ENCODE measurements at regions not wholly inside any gene's neighbourhood (a gene's known extent, or its start where the extent isn't known, plus 50 kb on each side); places are given as distances from the start of the nearest gene placed in this dataset.

- ChIA-PET CTCF (interaction anchor here (0.7 to 8.7 kb wide), 22 partner anchors 14 to 623 kb away, joined by 3 to 145 read pairs (median 5); partner anchors contain the start of genes CPN2 and HES1), POLR2A (interaction anchor here (1.1 to 2.2 kb wide), 6 partner anchors 354 to 535 kb away, joined by 3 to 12 read pairs (median 7); partner anchors contain the start of gene HES1), RAD21 (ENCODE audit: low non-redundant PET in 1 of 2, low total read pairs in 2 of 2, uncharacterized antibody in 2 of 2, unreplicated experiment in 2 of 2) (interaction anchor here (0.7 to 3.4 kb wide), 12 partner anchors 92 to 542 kb away, joined by 3 to 30 read pairs (median 3); partner anchors contain the start of gene HES1 (in 1 of the 2))
- no peak overlapping the region for H3K27ac ChIP-seq (ENCODE audit: low read depth, low read length)
- ATAC-seq, result peak; percentile 79
- peak overlapping the region; percentile 77 for H3K4me2 ChIP-seq (ENCODE audit: low read length)
- peaks cover 28 to 40% of the 10 kb centered on the region in 2 experiments for H3K4me1 ChIP-seq (ENCODE audit: control insufficient read depth in 1 of 2, insufficient read depth in 2 of 2, low read length in 2 of 2)
- H3K36me3 ChIP-seq (ENCODE audit: control insufficient read depth in 1 of 2, insufficient read depth in 2 of 2, low read length in 2 of 2), result no peaks in the 10 kb centered on the region
- H3K9me3 ChIP-seq (ENCODE audit: control insufficient read depth in 1 of 2, insufficient read depth in 1 of 2, low read depth in 1 of 2, low read length in 2 of 2), result no peaks in the 10 kb centered on the region
- H3K9me2 ChIP-seq (ENCODE audit: insufficient read depth), result no peaks in the 10 kb centered on the region
- peaks cover 19% of the 10 kb centered on the region; the same call in 1 of the 2 replicates for H3K27me3 ChIP-seq (ENCODE audit: insufficient read depth, low read length)
- BruUV-seq (replicated peaks), result no TSS peak
- no peak for DNase-seq (ENCODE audit: low read depth, low spot score)
- intact Hi-C loops (cut with micrococcal nuclease), result loop anchor here (1.0 to 2.0 kb wide), 3 partner anchors 356 to 624 kb away; partner anchors contain the start of gene HES1
- peak overlapping the region; percentile 42 for H3K9ac ChIP-seq (ENCODE audit: low read length)
- H2AFZ ChIP-seq (ENCODE audit: low read depth, low read length, poor library complexity, severe bottlenecking), result peak overlapping the region; percentile 86
- no peaks in the 10 kb centered on the region for H4K20me1 ChIP-seq (ENCODE audit: insufficient read depth)
- no peaks in the 10 kb centered on the region for H3K79me2 ChIP-seq (ENCODE audit: insufficient read depth, low read length)
- H3K4me3 ChIP-seq (replicated peaks in 1 of 2; ENCODE audit: low read depth in 1 of 2, low read length in 2 of 2), result no peak overlapping the region
- TF ChIP-seq FOSL1 (IDR thresholded peaks at IDR 0.05; ENCODE audit: low read depth) (0 out of 2 replicates have a peak, but pooled peaks have one; percentile 29), SIN3A (IDR thresholded peaks at IDR 0.05; ENCODE audit: low read depth) (no peak), ELF1 (IDR thresholded peaks at IDR 0.05; ENCODE audit: borderline replicate concordance, low read depth) (no peak), JUND (IDR thresholded peaks at IDR 0.05) (0 out of 2 replicates have a peak, but pooled peaks have one; percentile 26), EZH2phosphoT487 (IDR thresholded peaks at IDR 0.05; ENCODE audit: borderline replicate concordance) (no peak), ATF3 (IDR thresholded peaks at IDR 0.05) (no peak), TCF7L2 (IDR thresholded peaks at IDR 0.05; ENCODE audit: borderline replicate concordance, extremely low read depth, insufficient read depth, insufficient read length) (no peak), RAD21 (IDR thresholded peaks at IDR 0.05; ENCODE audit: low read depth) (peak; percentile 95), ZNF274 (IDR thresholded peaks at IDR 0.05; ENCODE audit: low read depth, low read length) (no peak), SP1 (IDR thresholded peaks at IDR 0.05; ENCODE audit: low read depth) (0 out of 2 replicates have a peak, but pooled peaks have one; percentile 17), MAX (IDR thresholded peaks at IDR 0.05) (0 out of 2 replicates have a peak, but pooled peaks have one; percentile 31), CTCF (IDR thresholded peaks at IDR 0.05 in 2 of 3, conservative IDR thresholded peaks at IDR 0.05 in 1 of 3; ENCODE audit: borderline replicate concordance in 1 of 3, insufficient read depth in 1 of 3, low read depth in 2 of 3, low read length in 2 of 3) (peak; percentile 80 to 93 (median 85)), EZH2 (IDR thresholded peaks at IDR 0.05) (no peak), ZFX (IDR thresholded peaks at IDR 0.05) (no peak), CEBPB (IDR thresholded peaks at IDR 0.05; ENCODE audit: low read depth) (no peak), POLR2A (IDR thresholded peaks at IDR 0.05; ENCODE audit: borderline replicate concordance, extremely low read depth, insufficient read depth, insufficient read length) (no peak), CBX3 (IDR thresholded peaks at IDR 0.05; ENCODE audit: low read depth) (0 out of 2 replicates have a peak, but pooled peaks have one; percentile 15)
- TF ChIP-seq, protein P1, sequence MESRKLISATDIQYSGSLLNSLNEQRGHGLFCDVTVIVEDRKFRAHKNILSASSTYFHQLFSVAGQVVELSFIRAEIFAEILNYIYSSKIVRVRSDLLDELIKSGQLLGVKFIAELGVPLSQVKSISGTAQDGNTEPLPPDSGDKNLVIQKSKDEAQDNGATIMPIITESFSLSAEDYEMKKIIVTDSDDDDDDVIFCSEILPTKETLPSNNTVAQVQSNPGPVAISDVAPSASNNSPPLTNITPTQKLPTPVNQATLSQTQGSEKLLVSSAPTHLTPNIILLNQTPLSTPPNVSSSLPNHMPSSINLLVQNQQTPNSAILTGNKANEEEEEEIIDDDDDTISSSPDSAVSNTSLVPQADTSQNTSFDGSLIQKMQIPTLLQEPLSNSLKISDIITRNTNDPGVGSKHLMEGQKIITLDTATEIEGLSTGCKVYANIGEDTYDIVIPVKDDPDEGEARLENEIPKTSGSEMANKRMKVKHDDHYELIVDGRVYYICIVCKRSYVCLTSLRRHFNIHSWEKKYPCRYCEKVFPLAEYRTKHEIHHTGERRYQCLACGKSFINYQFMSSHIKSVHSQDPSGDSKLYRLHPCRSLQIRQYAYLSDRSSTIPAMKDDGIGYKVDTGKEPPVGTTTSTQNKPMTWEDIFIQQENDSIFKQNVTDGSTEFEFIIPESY (IDR thresholded peaks at IDR 0.05; ENCODE audit: extremely low read depth, insufficient replicate concordance, low read length), result no peak
- TF ChIP-seq, protein P2, sequence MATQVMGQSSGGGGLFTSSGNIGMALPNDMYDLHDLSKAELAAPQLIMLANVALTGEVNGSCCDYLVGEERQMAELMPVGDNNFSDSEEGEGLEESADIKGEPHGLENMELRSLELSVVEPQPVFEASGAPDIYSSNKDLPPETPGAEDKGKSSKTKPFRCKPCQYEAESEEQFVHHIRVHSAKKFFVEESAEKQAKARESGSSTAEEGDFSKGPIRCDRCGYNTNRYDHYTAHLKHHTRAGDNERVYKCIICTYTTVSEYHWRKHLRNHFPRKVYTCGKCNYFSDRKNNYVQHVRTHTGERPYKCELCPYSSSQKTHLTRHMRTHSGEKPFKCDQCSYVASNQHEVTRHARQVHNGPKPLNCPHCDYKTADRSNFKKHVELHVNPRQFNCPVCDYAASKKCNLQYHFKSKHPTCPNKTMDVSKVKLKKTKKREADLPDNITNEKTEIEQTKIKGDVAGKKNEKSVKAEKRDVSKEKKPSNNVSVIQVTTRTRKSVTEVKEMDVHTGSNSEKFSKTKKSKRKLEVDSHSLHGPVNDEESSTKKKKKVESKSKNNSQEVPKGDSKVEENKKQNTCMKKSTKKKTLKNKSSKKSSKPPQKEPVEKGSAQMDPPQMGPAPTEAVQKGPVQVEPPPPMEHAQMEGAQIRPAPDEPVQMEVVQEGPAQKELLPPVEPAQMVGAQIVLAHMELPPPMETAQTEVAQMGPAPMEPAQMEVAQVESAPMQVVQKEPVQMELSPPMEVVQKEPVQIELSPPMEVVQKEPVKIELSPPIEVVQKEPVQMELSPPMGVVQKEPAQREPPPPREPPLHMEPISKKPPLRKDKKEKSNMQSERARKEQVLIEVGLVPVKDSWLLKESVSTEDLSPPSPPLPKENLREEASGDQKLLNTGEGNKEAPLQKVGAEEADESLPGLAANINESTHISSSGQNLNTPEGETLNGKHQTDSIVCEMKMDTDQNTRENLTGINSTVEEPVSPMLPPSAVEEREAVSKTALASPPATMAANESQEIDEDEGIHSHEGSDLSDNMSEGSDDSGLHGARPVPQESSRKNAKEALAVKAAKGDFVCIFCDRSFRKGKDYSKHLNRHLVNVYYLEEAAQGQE (IDR thresholded peaks at IDR 0.05; ENCODE audit: low read depth), result no peak
Measured at GRCh38 chr3:193780810-193781478, 187.9 kb downstream of the OPA1 start.
